ENCODE measurements at regions not wholly inside any gene's neighbourhood (a gene's known extent, or its start where the extent isn't known, plus 50 kb on each side); places are given as distances from the start of the nearest gene placed in this dataset.

- TF ChIP-seq EZH2phosphoT487 (IDR thresholded peaks at IDR 0.05; ENCODE audit: borderline replicate concordance) (no peak), CTCF (conservative IDR thresholded peaks at IDR 0.05; ENCODE audit: low read length) (no peak)
- Histone ChIP-seq H3K9ac (ENCODE audit: low read depth, low read length, poor library complexity, severe bottlenecking) (no peak overlapping the region), H3K79me2 (ENCODE audit: insufficient read depth, low read length) (no peaks in the 10 kb centered on the region), H4K20me1 (ENCODE audit: insufficient read depth, low read length, poor library complexity, severe bottlenecking) (no peaks in the 10 kb centered on the region), H3K4me1 (ENCODE audit: insufficient read depth, low read length, poor library complexity, severe bottlenecking) (no peaks in the 10 kb centered on the region), H2AFZ (ENCODE audit: low read length) (no peak overlapping the region), H3K27me3 (ENCODE audit: insufficient read depth, low read length, poor library complexity, severe bottlenecking) (no peaks in the 10 kb centered on the region), H3K9me2 (replicated peaks; ENCODE audit: low read depth, low read length) (no peaks in the 10 kb centered on the region), H3K9me3 (ENCODE audit: insufficient read depth, low read depth, low read length) (no peaks in the 10 kb centered on the region), H3K36me3 (ENCODE audit: insufficient read depth, low read length) (no peaks in the 10 kb centered on the region), H3K4me3 (ENCODE audit: low read length, poor library complexity, severe bottlenecking) (no peak overlapping the region), H3F3A (ENCODE audit: low read depth) (no peaks in the 10 kb centered on the region), H3K4me2 (ENCODE audit: low read depth, low read length, poor library complexity, severe bottlenecking) (no peak overlapping the region)
Measured at GRCh38 chr13:39110518-39111097, 72.4 kb downstream of the NHLRC3 start.

GRCh38 chr13:39111145-39111544 lies 72.9 kb downstream of the NHLRC3 start:
- Histone ChIP-seq H3K27me3 (ENCODE audit: insufficient read depth, low read length, poor library complexity, severe bottlenecking) (no peaks in the 10 kb centered on the region), H3K36me3 (ENCODE audit: insufficient read depth, low read length) (no peaks in the 10 kb centered on the region), H3K4me1 (ENCODE audit: insufficient read depth, low read length, poor library complexity, severe bottlenecking) (no peaks in the 10 kb centered on the region), H3K9ac (ENCODE audit: low read depth, low read length, poor library complexity, severe bottlenecking) (no peak overlapping the region), H3K9me3 (ENCODE audit: insufficient read depth, low read depth, low read length) (no peaks in the 10 kb centered on the region), H3K9me2 (replicated peaks; ENCODE audit: low read depth, low read length) (no peaks in the 10 kb centered on the region), H3K4me3 (ENCODE audit: low read length, poor library complexity, severe bottlenecking) (no peak overlapping the region), H3K4me2 (ENCODE audit: low read depth, low read length, poor library complexity, severe bottlenecking) (no peak overlapping the region), H4K20me1 (ENCODE audit: insufficient read depth, low read length, poor library complexity, severe bottlenecking) (no peaks in the 10 kb centered on the region), H2AFZ (ENCODE audit: low read length) (no peak overlapping the region), H3K79me2 (ENCODE audit: insufficient read depth, low read length) (no peaks in the 10 kb centered on the region), H3F3A (ENCODE audit: low read depth) (no peaks in the 10 kb centered on the region)
- TF ChIP-seq CTCF (conservative IDR thresholded peaks at IDR 0.05; ENCODE audit: low read length) (no peak), EZH2phosphoT487 (IDR thresholded peaks at IDR 0.05; ENCODE audit: borderline replicate concordance) (no peak)

- Histone ChIP-seq H2AFZ (ENCODE audit: low read length) (no peak overlapping the region), H3K27me3 (ENCODE audit: insufficient read depth, low read length, poor library complexity, severe bottlenecking) (no peaks in the 10 kb centered on the region), H4K20me1 (ENCODE audit: insufficient read depth, low read length, poor library complexity, severe bottlenecking) (no peaks in the 10 kb centered on the region), H3K9me3 (ENCODE audit: insufficient read depth, low read depth, low read length) (no peaks in the 10 kb centered on the region), H3K79me2 (ENCODE audit: insufficient read depth, low read length) (no peaks in the 10 kb centered on the region), H3K9me2 (replicated peaks; ENCODE audit: low read depth, low read length) (no peaks in the 10 kb centered on the region), H3K4me3 (ENCODE audit: low read length, poor library complexity, severe bottlenecking) (no peak overlapping the region), H3K4me2 (ENCODE audit: low read depth, low read length, poor library complexity, severe bottlenecking) (no peak overlapping the region), H3F3A (ENCODE audit: low read depth) (no peaks in the 10 kb centered on the region), H3K9ac (ENCODE audit: low read depth, low read length, poor library complexity, severe bottlenecking) (no peak overlapping the region), H3K36me3 (ENCODE audit: insufficient read depth, low read length) (no peaks in the 10 kb centered on the region), H3K4me1 (ENCODE audit: insufficient read depth, low read length, poor library complexity, severe bottlenecking) (no peaks in the 10 kb centered on the region)
- TF ChIP-seq CTCF (conservative IDR thresholded peaks at IDR 0.05; ENCODE audit: low read length): no peak
- no peak for TF ChIP-seq EZH2phosphoT487 (IDR thresholded peaks at IDR 0.05; ENCODE audit: borderline replicate concordance)
Measured at GRCh38 chr13:39119422-39119821, 81.2 kb downstream of the NHLRC3 start.

Data from Loucy (cell line).